SK-MEL-5 (cell line): ENCODE measurements at regions not wholly inside any gene's neighbourhood (a gene's known extent, or its start where the extent isn't known, plus 50 kb on each side); places are given as distances from the start of the nearest gene placed in this dataset.

Source experiments
- DNase-seq: peaks from one replicate; pipeline ENCODE4 v3.0.0-alpha.2; 2016; ENCODE audit warnings: low read depth, low spot score
- in situ Hi-C: cut with HindIII; loops from 2 replicates; pipeline ENCODE4 v1.10.0; 2016; ENCODE audit warnings: low sequenced_read_pairs, high pct_unique_total_duplicates, low pct_unique_long_range_greater_than_20kb

DNA sequence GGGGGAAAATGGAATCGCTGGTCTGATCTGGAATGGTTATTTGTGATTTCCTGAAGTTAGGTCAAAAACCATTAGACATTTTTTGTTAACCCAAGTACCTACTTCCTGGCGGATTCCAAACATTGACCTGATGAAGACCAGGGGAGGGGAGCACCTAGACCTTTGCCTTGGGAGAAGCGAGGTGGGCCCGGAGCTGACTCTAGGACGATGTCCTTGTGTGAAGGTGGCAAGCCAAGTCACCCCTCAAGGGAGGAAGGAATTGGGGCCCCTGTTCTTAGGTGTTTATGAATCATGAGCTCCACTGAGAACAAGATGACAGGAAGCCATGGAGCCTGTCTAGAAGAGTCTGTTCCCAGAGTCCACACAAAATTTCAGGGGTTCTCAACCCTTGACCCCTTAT lies 204.9 kb upstream of the FOXF1 start:
- in situ Hi-C loops: no loop called here

DNA sequence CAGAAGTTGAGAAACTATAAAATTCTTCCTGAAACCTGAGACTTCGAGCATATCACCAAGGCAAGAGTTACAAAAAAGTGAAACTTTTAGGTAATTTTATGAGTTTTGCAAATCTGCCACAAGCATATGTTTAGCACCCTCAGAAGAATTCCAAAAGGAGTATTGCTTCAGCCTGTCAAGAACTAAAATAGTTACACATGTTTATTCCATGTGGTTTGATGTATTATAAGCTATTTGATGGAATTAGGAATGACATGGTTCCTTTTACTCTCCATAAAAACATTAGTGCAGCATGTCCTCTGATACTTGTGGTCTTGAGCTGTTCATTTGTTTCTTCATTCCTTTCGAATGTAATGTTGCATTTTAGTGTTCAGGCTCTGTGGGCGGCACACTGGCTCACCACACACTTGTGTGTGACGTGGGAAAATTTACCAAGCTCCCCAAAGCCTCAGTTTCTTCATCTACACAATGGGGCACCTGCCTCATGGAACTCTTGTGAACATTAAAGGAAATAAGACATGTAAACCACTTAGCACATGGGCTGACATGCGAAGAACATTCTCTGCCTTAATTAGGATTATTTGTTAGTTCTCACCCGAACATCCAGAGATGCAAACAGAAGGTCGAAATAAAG lies 204.2 kb upstream of the FOXF1 start:
- in situ Hi-C loops: no loop called here
- no peak for DNase-seq

More for the DNA sequence above, 204.9 kb upstream of the FOXF1 start:
- no peak for DNase-seq

DNA sequence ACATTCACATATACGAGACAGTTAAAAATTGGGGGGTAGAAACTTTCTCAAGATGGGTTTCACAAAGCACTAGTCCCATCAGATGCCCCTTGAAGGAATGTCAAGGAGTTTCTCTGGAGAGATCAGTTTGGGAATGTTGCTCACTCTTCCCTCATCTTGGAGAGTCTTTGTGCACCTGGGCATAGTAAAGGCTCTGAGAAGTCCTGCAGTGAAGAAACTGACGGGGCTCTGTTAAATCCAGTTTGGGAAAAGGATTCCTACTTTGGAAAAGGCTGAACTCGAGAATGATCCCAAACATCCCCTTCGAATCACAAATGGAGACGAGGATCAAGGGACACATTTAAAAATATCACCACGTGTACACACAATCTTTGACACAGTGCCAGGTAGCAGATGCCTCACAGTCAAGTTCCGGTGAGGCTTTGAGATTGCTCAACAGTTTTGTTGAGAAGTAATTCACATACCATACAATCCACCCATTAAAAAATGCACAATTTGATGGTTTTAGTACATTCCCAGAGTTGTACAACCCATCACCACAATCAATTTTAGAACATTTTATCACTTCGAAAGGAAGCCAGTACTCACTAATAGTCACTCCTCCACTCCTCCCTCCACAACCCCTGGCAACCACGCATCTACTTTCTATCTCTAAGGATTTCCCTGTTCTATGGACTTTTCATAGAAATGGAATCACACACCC lies 203.4 kb upstream of the FOXF1 start:
- in situ Hi-C loops: no loop called here
- peak; percentile 11 for DNase-seq

DNA sequence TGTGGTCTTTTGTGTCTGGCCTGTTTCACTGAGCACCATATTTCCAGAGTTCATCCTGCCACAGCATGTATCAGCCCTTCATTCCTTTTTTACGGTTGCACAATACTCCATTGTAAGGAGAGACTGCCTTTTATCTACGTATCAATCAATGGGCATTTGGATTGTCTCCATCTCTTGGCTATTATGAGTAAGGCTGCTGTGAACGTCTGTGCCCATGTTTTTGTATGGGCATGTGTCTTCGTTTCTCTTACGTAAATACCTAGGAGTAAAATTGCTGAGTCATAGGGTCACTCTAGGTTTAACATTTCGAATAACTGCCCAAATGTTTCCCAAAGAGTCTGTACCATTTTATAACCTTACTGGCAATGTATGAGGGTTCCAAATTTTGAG lies 202.8 kb upstream of the FOXF1 start:
- peak; percentile 50 for DNase-seq
- in situ Hi-C loops: no loop called here

DNA sequence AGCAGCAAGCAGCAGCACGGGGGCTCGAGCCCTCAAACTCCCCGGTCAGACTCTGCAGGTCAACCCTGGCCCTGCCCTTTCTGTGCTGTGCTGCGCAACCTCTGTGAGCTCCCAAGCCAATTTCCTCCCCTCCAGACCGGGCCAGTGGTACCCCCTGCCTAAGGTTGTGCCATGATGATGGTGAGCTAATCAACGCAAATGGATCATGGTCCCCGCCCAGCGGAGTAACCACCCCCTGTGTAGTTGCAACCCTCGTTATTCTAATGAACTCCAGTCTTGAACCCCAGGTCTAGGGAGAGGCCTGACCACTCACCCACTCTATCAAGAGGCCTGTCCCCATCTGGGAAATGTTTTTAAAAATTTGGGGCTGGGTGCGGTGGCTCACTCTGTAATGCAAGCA lies 201.8 kb upstream of the FOXF1 start:
- in situ Hi-C loops: no loop called here
- no peak for DNase-seq

DNA sequence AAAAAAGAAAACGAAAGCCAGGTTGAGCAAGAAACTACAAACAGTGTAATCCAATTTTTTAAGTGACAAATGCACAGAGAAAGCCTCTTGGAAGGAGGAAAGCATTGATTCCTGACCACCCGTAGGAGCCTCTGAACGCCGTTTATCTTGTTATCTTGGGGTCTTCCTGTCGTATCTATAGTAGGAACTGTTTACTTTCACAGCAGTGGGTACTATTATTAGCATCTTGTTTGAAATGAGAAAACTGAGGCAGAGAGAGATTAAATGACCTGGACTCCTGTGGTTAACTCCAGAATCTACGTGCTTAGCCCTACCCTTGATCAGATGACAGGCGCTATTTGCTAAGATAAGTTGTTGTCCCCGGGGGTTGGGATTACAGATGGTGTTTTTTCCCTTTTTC lies 196.7 kb upstream of the FOXF1 start:
- in situ Hi-C loops: no loop called here
- no peak for DNase-seq

DNA sequence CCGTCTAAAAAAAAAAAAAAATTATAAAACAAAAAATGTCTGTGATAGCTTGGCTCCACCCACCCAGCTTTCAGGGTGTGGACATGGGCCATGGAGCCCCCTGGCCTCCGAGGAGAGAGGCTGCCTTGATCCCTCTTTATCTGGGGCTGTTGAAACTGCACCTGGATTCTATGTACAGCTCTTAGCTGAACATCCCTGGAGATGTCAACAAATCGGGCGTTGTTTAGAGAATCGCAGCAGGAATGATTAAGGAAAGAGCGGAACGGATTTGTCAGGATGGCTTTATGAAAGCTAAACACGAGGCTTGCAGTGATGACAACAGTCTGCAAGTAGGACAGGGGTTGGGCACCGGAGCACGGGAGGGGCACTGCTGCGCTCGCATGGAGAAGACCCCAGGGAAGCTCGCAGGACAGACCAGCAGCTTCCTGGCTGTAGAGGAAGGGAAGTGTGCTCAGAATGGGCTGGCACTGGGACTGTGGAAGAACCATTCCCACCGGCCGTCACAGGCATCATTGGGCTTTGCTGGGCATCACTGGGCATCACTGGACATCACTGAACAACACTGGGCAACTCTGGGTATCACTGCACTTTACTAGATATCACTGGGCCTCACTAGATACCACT lies 195.8 kb upstream of the FOXF1 start:
- in situ Hi-C loops: no loop called here
- no peak for DNase-seq

DNA sequence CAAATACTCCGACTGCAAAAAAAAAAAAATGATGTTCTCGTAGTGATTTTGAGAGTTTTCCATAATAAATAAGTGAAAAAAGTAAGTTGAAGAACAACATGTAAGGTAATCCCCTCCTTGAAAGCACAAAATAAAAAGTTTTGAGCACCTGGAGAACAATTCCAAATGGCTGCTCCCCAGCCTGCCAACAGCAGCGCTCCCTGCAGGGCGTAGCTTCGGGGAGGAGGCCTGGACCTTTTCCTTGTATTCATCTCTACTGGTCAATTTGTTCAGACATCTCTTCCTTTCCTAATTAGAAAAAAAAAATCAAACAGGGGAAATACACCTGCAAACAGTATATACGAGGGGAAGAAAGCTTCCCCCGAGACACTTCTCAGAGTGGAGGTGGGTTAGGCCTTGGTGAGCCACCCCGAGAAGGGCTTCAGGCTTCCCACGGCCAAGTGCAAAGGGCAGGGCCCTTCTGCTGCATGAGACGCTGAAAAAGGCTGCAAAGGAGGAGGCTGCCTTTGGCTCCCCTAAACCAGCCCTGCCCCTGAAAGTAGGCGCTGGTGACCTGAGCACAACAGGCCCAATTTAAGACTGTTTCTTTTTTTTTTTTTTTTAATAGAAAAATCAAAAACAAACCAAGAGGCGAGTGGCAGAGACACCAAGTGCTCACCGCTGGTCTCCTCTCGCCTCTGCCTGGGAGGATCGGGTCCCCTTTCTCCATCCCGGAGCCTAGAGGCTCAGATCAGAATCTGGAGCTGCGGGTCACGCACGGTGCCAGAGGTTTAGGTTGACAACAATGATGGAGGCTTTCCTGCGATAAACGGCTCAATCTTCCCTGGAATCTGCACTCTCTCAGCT lies 193.1 kb upstream of the FOXF1 start:
- in situ Hi-C loops: no loop called here
- DNase-seq: no peak

DNA sequence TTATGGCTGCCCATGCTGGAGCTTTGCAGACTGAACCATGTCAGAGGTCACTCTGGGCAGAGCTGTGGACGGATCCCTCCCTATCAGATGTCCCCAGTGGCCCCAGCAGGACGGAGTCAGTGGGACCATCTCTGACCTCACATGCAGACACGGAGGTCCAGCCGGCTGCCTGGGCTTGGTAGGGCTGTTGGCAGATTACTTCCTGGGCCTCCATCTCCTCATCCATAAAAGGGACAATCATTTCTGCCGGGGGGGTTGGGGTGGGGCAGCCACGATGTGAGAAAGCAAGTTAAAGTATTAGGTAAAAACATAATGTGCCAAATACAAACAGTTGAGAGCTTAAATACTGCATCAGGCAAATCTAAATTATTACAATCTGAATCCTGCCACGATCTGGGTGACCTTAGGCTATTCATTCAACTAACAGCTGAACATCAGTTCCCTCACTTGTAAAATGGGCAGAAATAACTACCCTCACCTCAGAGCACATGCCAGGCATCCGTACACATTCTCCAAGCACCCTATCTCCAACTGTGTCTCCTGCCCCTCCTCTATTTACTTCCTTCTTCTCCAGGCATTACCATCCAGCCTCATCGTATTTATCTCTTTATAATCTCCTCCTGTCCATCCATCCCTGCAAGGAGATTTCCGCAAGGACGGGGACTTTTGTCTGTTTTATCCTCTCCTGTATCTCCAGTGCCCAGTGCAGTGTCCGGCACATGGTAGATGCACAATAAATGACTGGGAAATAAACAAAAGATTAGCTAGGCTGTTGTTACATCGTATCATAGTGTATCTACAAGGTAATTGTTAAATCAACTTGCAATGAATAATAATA lies 192.3 kb upstream of the FOXF1 start:
- no peak for DNase-seq
- in situ Hi-C loops: no loop called here

DNA sequence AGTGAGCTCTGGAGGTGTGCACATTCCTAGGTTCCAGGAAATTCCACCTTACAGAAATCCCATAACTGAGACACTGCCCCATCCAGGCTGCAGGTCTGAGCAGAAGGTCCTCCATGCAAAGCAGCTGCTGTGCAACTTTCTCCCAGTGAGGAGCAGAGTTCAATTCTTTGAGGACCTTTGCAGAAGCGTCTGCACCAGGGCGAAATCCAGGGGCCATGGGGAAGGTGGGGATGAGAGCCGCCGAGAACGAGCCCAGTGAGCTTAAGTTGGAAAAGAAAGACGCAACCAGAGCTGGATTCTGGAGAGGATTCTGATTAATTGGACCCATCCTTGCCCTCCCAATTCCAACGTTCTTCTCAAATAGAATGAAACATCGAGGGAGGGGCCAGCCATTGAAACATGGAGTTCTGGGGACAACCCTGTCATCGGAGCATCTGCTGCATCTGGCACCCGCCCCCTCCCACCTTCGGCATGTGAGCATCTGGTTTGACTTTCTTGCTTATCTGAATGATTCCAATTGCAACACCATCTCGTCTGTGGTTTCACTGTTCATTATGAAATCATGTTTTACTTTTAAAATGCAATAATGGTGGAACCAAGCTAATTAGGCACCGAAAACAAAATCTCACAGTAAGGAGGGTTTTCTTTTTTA lies 190.6 kb upstream of the FOXF1 start:
- in situ Hi-C loops: no loop called here
- no peak for DNase-seq

DNA sequence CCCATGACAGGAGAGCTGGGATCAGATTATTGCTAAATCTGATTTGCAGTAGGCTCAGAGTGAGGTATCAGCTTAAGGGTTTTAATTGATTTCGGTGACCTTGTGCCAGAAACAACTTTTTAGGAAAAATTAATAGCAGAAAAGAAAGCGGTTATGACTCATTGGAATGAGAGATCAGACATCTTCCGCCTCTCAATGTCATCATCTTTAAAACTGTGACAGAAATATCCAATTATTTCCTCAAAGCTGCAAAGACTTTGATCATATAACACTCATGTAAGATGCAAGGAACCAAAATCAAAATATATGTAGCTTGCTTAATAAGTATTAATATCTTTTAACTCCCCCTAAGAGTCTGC lies 190.1 kb upstream of the FOXF1 start:
- DNase-seq: no peak
- in situ Hi-C loops: no loop called here

DNA sequence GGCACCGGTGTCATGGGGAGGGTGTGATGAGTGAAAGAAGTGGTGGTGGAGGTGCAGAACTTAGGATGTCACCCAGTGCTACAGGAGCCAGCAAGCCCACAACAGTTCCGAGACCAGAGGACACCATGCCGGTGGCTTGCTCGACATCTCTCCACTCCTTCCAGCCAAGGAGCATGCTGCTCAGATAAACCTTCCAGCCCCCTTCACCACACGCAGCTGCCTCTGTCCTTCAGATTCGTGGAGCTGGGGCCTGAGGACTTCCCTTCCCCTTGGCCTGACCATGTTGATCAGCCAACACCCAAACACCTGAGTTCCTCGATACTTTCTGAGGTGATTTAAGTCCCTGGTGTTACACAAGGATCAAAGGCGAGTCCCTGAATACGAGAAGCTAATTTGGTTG lies 188.8 kb upstream of the FOXF1 start:
- no peak for DNase-seq
- in situ Hi-C loops: no loop called here

DNA sequence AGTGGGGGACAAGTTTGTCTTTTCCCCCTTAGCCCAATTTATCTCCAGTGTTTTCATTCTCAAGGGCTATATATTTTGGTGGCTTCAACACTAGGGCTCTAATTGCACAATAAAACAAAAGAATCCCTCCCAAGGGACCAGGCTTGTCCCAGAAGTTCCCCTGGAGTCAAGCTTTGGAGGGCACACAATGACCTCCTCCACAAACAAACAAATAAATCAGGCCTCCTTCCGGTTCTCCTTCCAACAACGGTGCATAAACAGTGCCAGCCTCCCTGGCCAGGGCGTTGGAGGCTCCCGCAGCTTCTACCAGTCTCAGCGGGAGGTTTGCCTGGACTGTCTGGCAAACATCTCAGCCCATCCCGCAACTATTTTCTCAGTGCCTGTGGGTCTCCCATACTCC lies 188.0 kb upstream of the FOXF1 start:
- in situ Hi-C loops: no loop called here

DNA sequence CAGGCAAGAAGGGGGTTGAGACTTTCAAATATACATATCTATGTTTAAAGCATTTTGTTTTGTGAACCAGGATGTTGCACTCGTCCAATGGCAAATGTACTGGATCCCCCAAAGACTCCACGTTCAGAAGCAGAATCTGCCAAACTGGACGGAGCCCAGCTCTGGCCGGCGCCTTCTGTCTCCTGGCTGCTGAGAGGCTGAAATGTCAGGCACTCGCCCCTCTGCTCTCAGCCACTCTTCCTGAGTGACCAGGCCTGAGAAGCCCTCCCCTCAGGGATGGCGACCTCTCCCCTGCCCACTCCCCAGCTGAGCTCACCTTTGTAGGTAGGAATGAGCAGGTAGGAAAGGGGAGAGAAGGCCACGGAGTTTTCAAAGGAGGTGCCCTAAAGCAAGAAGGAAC lies 187.5 kb upstream of the FOXF1 start:
- DNase-seq: no peak
- in situ Hi-C loops: no loop called here

More for the DNA sequence above, 188.0 kb upstream of the FOXF1 start:
- no peak for DNase-seq

DNA sequence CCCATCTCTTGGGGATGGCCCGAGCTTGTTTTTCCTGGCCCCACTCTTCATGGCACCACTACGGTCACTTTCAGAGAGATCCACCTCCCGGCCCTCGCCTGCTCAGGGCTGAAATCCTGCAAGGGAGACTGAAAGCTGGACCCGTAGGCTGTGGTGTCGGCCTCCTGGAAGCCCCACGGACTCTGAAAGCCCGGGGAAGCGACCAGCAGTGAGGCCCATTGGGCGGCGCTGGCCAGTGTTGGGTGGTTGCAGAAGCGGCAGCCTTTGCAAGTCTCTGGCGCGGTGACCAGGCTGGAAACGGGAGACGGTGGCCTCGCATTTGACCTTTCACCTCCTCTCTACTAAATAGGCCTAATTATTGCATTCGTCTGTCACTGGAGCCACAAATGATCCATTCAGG lies 186.0 kb upstream of the FOXF1 start:
- no peak for DNase-seq
- in situ Hi-C loops: no loop called here

DNA sequence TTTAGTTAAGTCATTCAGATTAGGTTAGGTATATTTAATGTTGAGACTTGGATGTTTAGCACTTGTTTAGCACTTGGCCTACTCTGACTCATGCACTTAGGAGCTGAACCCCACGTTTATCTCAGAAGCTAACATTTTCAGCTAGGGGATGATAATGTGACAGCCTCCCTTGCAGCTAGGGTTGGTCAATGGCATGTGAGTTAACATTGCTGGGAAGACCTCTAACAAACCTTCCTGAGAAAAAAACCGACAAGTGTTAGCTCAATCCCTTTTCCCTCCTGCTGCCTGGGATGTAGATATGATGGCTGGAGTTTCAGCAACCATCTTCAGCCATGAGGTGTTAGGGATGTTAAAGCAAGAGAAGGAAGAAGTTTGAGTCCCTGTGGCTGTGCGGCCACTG lies 185.0 kb upstream of the FOXF1 start:
- in situ Hi-C loops: no loop called here

DNA sequence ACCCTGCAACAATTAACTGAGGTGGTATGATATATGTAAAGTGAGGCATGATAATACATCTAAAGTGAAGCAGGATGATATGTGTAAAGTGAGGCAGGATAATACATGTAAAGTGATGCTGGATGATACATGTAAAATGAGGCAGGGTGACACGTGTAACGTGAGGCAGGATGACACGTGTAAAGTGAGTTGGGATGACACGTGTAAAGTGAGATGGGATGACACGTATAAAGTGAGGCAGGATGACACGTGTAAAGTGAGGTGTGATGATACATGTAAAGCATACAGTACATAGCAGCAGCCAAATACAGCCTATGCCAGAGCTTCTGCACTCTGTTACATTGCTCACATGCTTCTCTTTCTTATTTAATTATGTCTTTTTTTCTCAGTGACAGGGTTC lies 184.4 kb upstream of the FOXF1 start:
- in situ Hi-C loops: no loop called here
- DNase-seq: no peak

More for the DNA sequence above, 185.0 kb upstream of the FOXF1 start:
- DNase-seq: no peak
